Endothelial cell of umbilical vein (primary cell): ENCODE measurements at regions not wholly inside any gene's neighbourhood (a gene's known extent, or its start where the extent isn't known, plus 50 kb on each side); places are given as distances from the start of the nearest gene placed in this dataset.

ENCODE experiments used
- POLR2A ChIP-seq: IDR thresholded peaks from 2 replicates; pipeline ENCODE4 v1.6.1; 2012; ENCODE audit warnings: low read depth, mild to moderate bottlenecking, control low read depth, low read length
- POLR2AphosphoS5 ChIP-seq: IDR thresholded peaks from 2 replicates; pipeline ENCODE4 v1.6.1; 2012; ENCODE audit warnings: low read depth, mild to moderate bottlenecking, control low read depth, low read length, moderate library complexity; ENCODE audit not compliant: insufficient read depth

DNA sequence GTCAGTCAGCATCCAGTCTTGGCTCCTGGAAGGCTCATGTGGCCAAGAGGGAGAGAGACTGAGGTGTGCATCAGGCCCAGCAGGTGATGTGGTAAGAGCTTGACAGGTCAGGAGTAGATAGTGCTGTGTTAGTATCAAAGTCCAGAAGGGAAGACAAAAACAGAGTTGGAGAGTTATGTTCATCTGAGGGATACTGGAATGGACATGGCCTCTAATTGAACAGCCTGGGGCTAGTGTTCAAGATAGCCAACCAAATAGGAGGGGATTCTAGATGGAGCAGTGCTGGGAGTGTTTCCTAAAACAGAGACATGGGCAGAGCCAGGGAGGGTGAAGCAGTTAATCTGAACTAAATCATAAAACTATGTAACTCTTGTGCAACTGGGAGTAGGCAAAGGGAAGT lies 120.7 kb upstream of the MARK1 start:
- no peak for TF ChIP-seq POLR2AphosphoS5
- no peak for TF ChIP-seq POLR2A
